Fibroblast of the aortic adventitia (primary cell): ENCODE measurements at regions not wholly inside any gene's neighbourhood (a gene's known extent, or its start where the extent isn't known, plus 50 kb on each side); places are given as distances from the start of the nearest gene placed in this dataset.

Experiments used
- DNase-seq: peaks from one replicate; pipeline ENCODE4 v3.0.0-alpha.2; 2010; ENCODE audit warnings: low read depth
- H3K4me3 ChIP-seq: 2 replicates; pipeline ENCODE4 v1.5.1; 2011; ENCODE audit warnings: low read depth, mild to moderate bottlenecking, control low read depth, low read length, moderate library complexity
- TF ChIP-seq, protein P1 (sequence below): IDR thresholded peaks from 2 replicates; pipeline ENCODE4 v1.5.1; 2011; ENCODE audit warnings: mild to moderate bottlenecking, low read length, control low read depth, inconsistent platforms; ENCODE audit not compliant: insufficient read depth

DNA sequence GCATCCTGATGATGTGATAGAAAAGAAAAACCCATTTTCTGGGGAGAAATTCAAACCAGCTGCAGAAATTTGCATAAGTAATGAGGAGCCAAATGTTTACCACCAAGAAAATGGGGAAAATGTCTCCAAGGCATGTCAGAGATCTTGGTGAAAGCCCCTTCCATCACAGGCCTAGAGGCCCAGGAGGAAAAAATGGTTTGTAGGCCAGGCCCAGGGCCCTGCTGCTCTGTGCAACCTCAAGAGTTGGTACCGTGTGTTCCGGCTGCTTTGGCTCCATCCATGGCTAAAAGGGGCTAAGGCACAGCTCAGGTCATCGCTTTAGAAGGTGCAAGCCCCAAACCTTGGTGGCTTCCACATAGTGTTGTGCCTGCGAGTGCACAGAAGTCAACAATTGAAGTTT is 543.1 kb downstream of the ZNF608 start:
- no peak for DNase-seq
- TF ChIP-seq, protein P1, sequence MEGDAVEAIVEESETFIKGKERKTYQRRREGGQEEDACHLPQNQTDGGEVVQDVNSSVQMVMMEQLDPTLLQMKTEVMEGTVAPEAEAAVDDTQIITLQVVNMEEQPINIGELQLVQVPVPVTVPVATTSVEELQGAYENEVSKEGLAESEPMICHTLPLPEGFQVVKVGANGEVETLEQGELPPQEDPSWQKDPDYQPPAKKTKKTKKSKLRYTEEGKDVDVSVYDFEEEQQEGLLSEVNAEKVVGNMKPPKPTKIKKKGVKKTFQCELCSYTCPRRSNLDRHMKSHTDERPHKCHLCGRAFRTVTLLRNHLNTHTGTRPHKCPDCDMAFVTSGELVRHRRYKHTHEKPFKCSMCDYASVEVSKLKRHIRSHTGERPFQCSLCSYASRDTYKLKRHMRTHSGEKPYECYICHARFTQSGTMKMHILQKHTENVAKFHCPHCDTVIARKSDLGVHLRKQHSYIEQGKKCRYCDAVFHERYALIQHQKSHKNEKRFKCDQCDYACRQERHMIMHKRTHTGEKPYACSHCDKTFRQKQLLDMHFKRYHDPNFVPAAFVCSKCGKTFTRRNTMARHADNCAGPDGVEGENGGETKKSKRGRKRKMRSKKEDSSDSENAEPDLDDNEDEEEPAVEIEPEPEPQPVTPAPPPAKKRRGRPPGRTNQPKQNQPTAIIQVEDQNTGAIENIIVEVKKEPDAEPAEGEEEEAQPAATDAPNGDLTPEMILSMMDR, result no peak
- no peak overlapping the region for H3K4me3 ChIP-seq

DNA sequence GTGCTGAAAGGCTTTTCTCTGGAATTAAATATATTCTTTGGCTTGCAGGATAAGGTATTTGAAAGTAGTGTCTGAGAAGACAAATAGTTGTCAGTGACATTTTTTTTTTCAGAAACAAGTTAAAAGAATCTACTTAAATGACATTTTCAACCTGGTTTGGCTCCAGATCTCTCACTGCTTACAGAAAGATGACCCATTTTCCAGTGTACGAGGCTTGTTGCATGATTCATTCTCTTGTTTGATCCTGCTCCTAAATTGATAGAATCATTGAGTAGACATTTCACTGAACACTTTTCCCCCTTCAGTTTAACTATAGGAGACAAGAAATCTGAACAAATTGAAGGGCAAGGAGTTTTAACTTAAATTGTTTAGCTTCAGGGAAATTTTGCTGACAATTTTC is 546.1 kb downstream of the ZNF608 start:
- no peak for DNase-seq
- no peak overlapping the region for H3K4me3 ChIP-seq
- TF ChIP-seq, protein P1, result no peak

DNA sequence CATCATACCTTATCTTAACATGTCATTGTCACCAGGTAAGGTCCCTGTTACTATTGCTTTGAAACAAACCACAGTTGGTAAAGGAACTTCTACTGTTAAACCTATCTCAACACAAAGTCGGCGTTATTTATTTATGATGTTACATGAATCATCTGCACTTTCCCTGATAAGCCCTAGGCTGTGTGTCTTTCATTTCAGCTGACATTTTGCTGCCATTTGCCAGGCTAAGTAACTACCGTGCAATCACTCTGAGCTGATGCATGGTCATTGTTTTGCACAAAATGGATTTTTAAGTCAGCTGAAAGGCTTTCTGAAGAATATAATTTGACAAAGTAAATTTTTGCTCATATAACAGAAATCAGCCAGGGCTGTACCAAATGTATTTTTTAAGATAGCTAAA is 546.5 kb downstream of the ZNF608 start:
- TF ChIP-seq, protein P1, result no peak
- H3K4me3 ChIP-seq, result no peak overlapping the region

DNA sequence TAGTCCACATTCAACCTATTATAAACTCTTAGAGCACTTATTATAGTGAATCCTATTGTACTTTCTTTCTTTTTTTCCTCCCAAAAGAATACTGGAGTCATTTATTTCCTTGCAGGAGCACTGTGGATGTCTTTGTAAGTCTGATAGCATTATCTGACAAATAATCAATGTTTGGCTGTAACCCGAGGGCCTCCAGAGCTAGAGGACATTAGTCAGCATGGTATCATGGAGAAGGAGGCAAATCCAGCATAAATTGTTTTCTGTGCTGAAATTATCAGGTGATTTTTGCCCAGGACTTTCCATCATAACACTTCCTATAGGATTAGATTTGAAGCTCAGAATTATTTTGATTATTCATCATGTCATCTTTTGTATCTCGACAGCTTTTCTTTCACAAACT is 551.0 kb downstream of the ZNF608 start:
- DNase-seq, result no peak
- TF ChIP-seq, protein P1, result no peak
- H3K4me3 ChIP-seq, result no peak overlapping the region

More for the DNA sequence above, 546.5 kb downstream of the ZNF608 start:
- DNase-seq, result no peak

DNA sequence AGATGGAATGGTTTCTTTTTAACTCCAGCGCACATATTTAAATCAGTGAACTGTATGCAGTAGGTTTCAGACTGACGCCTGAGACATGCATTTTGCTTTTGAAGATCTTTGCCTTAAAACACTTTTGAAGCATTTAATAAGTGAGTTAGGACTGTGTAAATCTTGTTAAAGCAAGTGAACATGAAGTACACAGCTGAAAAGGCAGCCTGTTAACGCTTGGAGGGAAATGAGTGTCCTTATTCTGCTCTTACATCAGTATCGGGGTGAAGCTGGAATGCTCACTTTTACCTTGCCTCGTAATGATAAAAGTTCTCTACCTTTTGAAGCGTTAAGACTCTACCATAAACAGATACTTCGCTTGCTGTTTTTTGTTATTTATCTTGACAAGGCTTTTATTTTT is 552.2 kb downstream of the ZNF608 start:
- no peak for DNase-seq
- TF ChIP-seq, protein P1, result no peak
- H3K4me3 ChIP-seq, result no peak overlapping the region

DNA sequence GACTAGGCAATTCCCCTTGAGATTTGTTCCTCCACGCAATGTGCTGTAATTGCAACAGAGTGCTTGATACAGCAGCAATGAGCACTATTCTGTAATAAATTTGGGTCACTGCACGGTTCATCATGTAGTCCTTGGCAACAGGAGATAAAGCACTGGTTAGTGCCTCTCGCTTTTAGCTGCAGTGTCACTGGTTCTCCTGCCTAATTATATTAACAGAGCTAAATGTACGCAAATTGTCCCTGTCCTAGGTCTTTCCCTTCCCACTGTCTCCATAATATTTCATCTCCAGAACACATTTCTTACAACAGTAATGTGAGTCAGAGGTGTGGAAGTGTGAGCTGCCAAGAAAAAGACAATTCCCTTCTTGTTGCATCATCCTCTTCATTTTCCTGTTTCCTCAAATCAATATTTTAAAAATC is 553.1 kb downstream of the ZNF608 start:
- H3K4me3 ChIP-seq, result no peak overlapping the region
- TF ChIP-seq, protein P1, result no peak
- DNase-seq, result peak; percentile 77

DNA sequence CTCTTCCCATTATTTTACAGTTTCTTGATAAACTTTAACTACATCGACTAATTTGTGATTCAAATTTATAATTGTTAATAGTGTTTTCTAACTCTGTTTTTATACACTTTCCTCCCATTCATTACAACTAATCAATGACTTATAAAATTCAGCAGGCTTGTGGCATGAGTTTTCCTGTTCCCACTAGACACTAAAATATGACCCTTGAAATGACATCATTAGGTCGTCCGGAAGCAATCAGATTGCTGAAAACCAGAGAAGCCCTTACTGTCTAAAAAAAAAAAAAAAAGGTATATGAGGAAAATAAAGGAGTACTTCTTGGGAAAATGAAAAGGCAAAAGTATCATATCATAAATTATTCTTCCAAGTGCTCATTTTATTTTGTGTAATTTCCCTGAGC is 553.7 kb downstream of the ZNF608 start:
- no peak overlapping the region for H3K4me3 ChIP-seq
- TF ChIP-seq, protein P1, result no peak
- no peak for DNase-seq
